H1 (cell line): ENCODE measurements at regions not wholly inside any gene's neighbourhood (a gene's known extent, or its start where the extent isn't known, plus 50 kb on each side); places are given as distances from the start of the nearest gene placed in this dataset.
A peak's percentile ranks its signal among the peaks of the same experiment; 100 is the strongest.

Experiments used
- CTCF ChIA-PET: fragments of 300-600 bp; sonication (Branson Sonifier 250); formaldehyde crosslinking; loops from one replicate; lab custom pipeline; 2021; ENCODE audit not compliant: partially characterized antibody; lab: Charles Lee
- POLR2A ChIA-PET: fragments of 300-600 bp; sonication (Branson Sonifier 250); formaldehyde crosslinking; loops from one replicate; lab custom pipeline; 2021; ENCODE audit warnings: inconsistent platforms; ENCODE audit not compliant: partially characterized antibody; lab: Charles Lee
- DNase-seq, 2 experiments: peaks; one replicate each; pipeline versions ENCODE4 v3.0.0 to v3.0.0-alpha.2; 2010 to 2022; ENCODE audit warnings: low spot score in 2 of 2, low read depth in 1 of 2, mixed read lengths in 1 of 2
- FAIRE-seq: peaks from 2 replicates; lab custom pipeline; 2011; peaks lifted over from hg19 to GRCh38; lab: Jason Lieb, UNC
- H2AFZ ChIP-seq: 2 replicates; pipeline ENCODE4 v1.8.1; 2012; ENCODE audit warnings: low read length, inconsistent platforms
- H2AK5ac ChIP-seq: 2 replicates; pipeline ENCODE4 v1.6.1; 2013; ENCODE audit warnings: low read depth, low read length
- H2BK120ac ChIP-seq: replicated peaks from 2 replicates; pipeline ENCODE3; 2013; ENCODE audit warnings: low read depth, low read length, inconsistent platforms
- H2BK12ac ChIP-seq: 2 replicates; pipeline ENCODE4 v1.6.1; 2013; ENCODE audit warnings: low read depth, low read length
- H2BK15ac ChIP-seq: 2 replicates; pipeline ENCODE4 v1.6.1; 2013; ENCODE audit warnings: low read length
- H2BK20ac ChIP-seq: 2 replicates; pipeline ENCODE4 v1.6.1; 2013; ENCODE audit warnings: low read length
- H2BK5ac ChIP-seq: 2 replicates; pipeline ENCODE4 v1.6.1; 2013; ENCODE audit warnings: low read depth, low read length
- H3K14ac ChIP-seq: 2 replicates; pipeline ENCODE4 v1.6.1; 2013; ENCODE audit warnings: inconsistent platforms; ENCODE audit not compliant: insufficient read length
- H3K18ac ChIP-seq: 2 replicates; pipeline ENCODE4 v1.6.1; 2013; ENCODE audit warnings: low read length; ENCODE audit errors: extremely low read depth
- H3K23ac ChIP-seq: 2 replicates; pipeline ENCODE4 v1.6.1; 2013; ENCODE audit warnings: inconsistent platforms; ENCODE audit not compliant: insufficient read length
- H3K23me2 ChIP-seq: 2 replicates; pipeline ENCODE4 v1.6.1; 2013; ENCODE audit warnings: low read depth, low read length
- H3K27ac ChIP-seq: 2 replicates; pipeline ENCODE4 v1.6.1; 2011; ENCODE audit warnings: low read depth, low read length, inconsistent platforms
- H3K27me3 ChIP-seq, 4 experiments: replicated peaks in 1 of 4; 1 replicate in 1 of 4; 2 replicates in 3 of 4; pipeline versions ENCODE4 v1.6.1 to v1.8.1; 2011 to 2013; ENCODE audit warnings: low read length in 3 of 4, mild to moderate bottlenecking in 3 of 4, inconsistent platforms in 2 of 4, mixed read lengths in 2 of 4, moderate library complexity in 1 of 4; ENCODE audit not compliant: control insufficient read depth in 3 of 4, insufficient read depth in 3 of 4; ENCODE audit errors: extremely low read depth in 1 of 4
- H3K36me3 ChIP-seq, 4 experiments: 2 replicates each; pipeline versions ENCODE4 v1.6.1 to v1.8.1; 2011 to 2013; ENCODE audit warnings: mild to moderate bottlenecking in 4 of 4, low read length in 3 of 4, moderate library complexity in 2 of 4, control low read depth in 1 of 4, inconsistent platforms in 1 of 4; ENCODE audit not compliant: insufficient read depth in 4 of 4, control insufficient read depth in 2 of 4
- H3K4ac ChIP-seq: replicated peaks from 2 replicates; pipeline ENCODE3; 2013; ENCODE audit warnings: low read length, low read depth, mixed read lengths, inconsistent platforms; ENCODE audit not compliant: insufficient read length
- H3K4me1 ChIP-seq, 4 experiments: replicated peaks in 1 of 4; 1 replicate in 1 of 4; 2 replicates in 3 of 4; pipeline versions ENCODE4 v1.6.1 to v1.8.1; 2011 to 2013; ENCODE audit warnings: low read length in 3 of 4, inconsistent platforms in 2 of 4, mixed read lengths in 1 of 4; ENCODE audit not compliant: insufficient read depth in 4 of 4, control insufficient read depth in 3 of 4
- H3K4me2 ChIP-seq, 2 experiments: 2 replicates each; pipeline versions ENCODE4 v1.6.1 to v1.8.1; 2011 to 2013; ENCODE audit warnings: low read depth in 2 of 2, low read length in 2 of 2, control low read depth in 1 of 2, inconsistent platforms in 1 of 2, mild to moderate bottlenecking in 1 of 2; ENCODE audit not compliant: insufficient read depth in 1 of 2
- H3K4me3 ChIP-seq, 4 experiments: fragments of 200-600, 300-600 bp in 1 of 4; sonication (generic), shearing (Covaris generic), sonication (Bioruptor Twin) in 1 of 4; 2 replicates each; pipeline versions ENCODE4 v1.5.1 to v1.8.1; 2011 to 2016; ENCODE audit warnings: low read length in 4 of 4, low read depth in 3 of 4, control low read depth in 2 of 4, inconsistent platforms in 2 of 4, mild to moderate bottlenecking in 2 of 4, mixed read lengths in 1 of 4, moderate library complexity in 1 of 4; ENCODE audit not compliant: insufficient read depth in 2 of 4; ENCODE audit errors: extremely low read depth in 1 of 4
- H3K56ac ChIP-seq: replicated peaks from 2 replicates; pipeline ENCODE3; 2013; ENCODE audit warnings: low read depth, mild to moderate bottlenecking, mixed read lengths, low read length, inconsistent platforms; ENCODE audit not compliant: insufficient read length
- H3K79me1 ChIP-seq: 2 replicates; pipeline ENCODE4 v1.6.1; 2013; ENCODE audit warnings: low read depth, low read length, control low read depth
- H3K79me2 ChIP-seq, 2 experiments: 2 replicates each; pipeline versions ENCODE4 v1.6.1 to v1.8.1; 2012 to 2013; ENCODE audit warnings: low read length in 2 of 2, mild to moderate bottlenecking in 2 of 2, inconsistent platforms in 1 of 2; ENCODE audit not compliant: insufficient read depth in 2 of 2, control insufficient read depth in 1 of 2
- H3K9ac ChIP-seq, 4 experiments: replicated peaks in 1 of 4; 1 replicate in 1 of 4; 2 replicates in 3 of 4; pipeline versions ENCODE4 v1.6.1 to v1.8.1; 2011 to 2013; ENCODE audit warnings: low read depth in 3 of 4, low read length in 3 of 4, control low read depth in 2 of 4, mild to moderate bottlenecking in 2 of 4, moderate library complexity in 2 of 4, inconsistent platforms in 1 of 4; ENCODE audit errors: extremely low read depth in 1 of 4
- H3K9me3 ChIP-seq, 2 experiments: 2 replicates each; pipeline versions ENCODE4 v1.6.1 to v1.8.1; 2012 to 2013; ENCODE audit warnings: mild to moderate bottlenecking in 2 of 2, moderate library complexity in 2 of 2, control low read depth in 1 of 2, inconsistent platforms in 1 of 2, low read depth in 1 of 2, low read length in 1 of 2, mixed read lengths in 1 of 2; ENCODE audit not compliant: insufficient read depth in 2 of 2
- H4K20me1 ChIP-seq, 2 experiments: replicated peaks in 1 of 2; 2 replicates each; pipeline versions ENCODE3 to v1.8.1; 2011 to 2013; ENCODE audit warnings: inconsistent platforms in 2 of 2, low read length in 2 of 2, mild to moderate bottlenecking in 1 of 2; ENCODE audit not compliant: insufficient read depth in 2 of 2, control insufficient read depth in 1 of 2
- H4K5ac ChIP-seq: 2 replicates; pipeline ENCODE4 v1.6.1; 2013; ENCODE audit warnings: low read length, low read depth, mixed read lengths, inconsistent platforms; ENCODE audit not compliant: insufficient read length
- H4K8ac ChIP-seq: 2 replicates; pipeline ENCODE4 v1.8.0; 2013; ENCODE audit warnings: mild to moderate bottlenecking, moderate library complexity, low read length, inconsistent platforms; ENCODE audit not compliant: insufficient read depth; ENCODE audit errors: extremely low read depth
- H4K91ac ChIP-seq: replicated peaks from 2 replicates; pipeline ENCODE3; 2013; ENCODE audit warnings: low read length, mixed read lengths, inconsistent platforms; ENCODE audit not compliant: insufficient read length
- BRCA1 ChIP-seq: IDR thresholded peaks from 2 replicates; pipeline ENCODE4 v1.6.1; 2012; ENCODE audit warnings: low read depth, low read length, improper control_type of control experiment
- WGBS, 2 experiments: shearing (Covaris generic) in 1 of 2; methylation state at CpG; one replicate each; pipeline versions ENCODE4 v1.1.6 to v1.1.7; 2013 to 2015; ENCODE audit warnings: low lambda C conversion rate in 2 of 2, mixed read lengths in 2 of 2, inconsistent platforms in 1 of 2, low coverage in 1 of 2, missing lambda C conversion rate in 1 of 2; ENCODE audit not compliant: insufficient replicate concordance in 2 of 2, insufficient coverage in 1 of 2, insufficient read length in 1 of 2; ENCODE audit errors: extremely low coverage in 1 of 2, missing lambda C conversion rate in 1 of 2; 5-methylcytosine and 5-hydroxymethylcytosine counted together

- ChIA-PET CTCF (interaction anchor here (1.2 to 1.3 kb wide), 2 partner anchors 28 to 30 kb away, joined by 3 to 4 read pairs; no protein-coding TSS in a partner anchor), POLR2A (interaction anchor here (1.1 to 19.0 kb wide), 2 partner anchors 11 to 91 kb away, joined by 5 to 306 read pairs; no protein-coding TSS in a partner anchor)
- H3K23ac ChIP-seq = no peak overlapping the region
- H3K4me1 ChIP-seq = peaks cover 0 to 6% (median 3%) of the 10 kb centered on the region in 4 experiments; a peak in 4 of 7 replicates
- peak overlapping the region; percentile 26; the same call in 1 of the 2 replicates for H2BK5ac ChIP-seq
- H2AK5ac ChIP-seq = 0 out of 2 replicates have a peak overlapping the region, but pooled peaks have one; percentile 3
- no peak overlapping the region for H3K56ac ChIP-seq
- no peak for FAIRE-seq
- no peaks in the 10 kb centered on the region for H3K36me3 ChIP-seq
- peaks cover 3 to 47% of the 10 kb centered on the region in 2 experiments; a peak in 3 of 4 replicates for H3K79me2 ChIP-seq
- no peak overlapping the region for H4K91ac ChIP-seq
- 0 out of 2 replicates have a peak overlapping the region, but pooled peaks have one; percentile 6 for H2BK12ac ChIP-seq
- H2BK15ac ChIP-seq = no peak overlapping the region
- peak overlapping the region; percentile 81 for H2BK120ac ChIP-seq
- H3K27me3 ChIP-seq = no peaks in the 10 kb centered on the region
- H4K8ac ChIP-seq = no peak overlapping the region
- no peak for TF ChIP-seq BRCA1
- WGBS, 2 experiments = 86% methylated on average over 1 of the region's 1 CpG; no CpG with 5 or more reads in 1 of the 2 experiments
- H4K20me1 ChIP-seq = no peaks in the 10 kb centered on the region
- peak overlapping the region; percentile 3 for H3K4ac ChIP-seq
- no peaks in the 10 kb centered on the region for H3K9me3 ChIP-seq
- H2BK20ac ChIP-seq = peak overlapping the region; percentile 63
- H3K18ac ChIP-seq = peak overlapping the region; percentile 27; the same call in 1 of the 2 replicates
- H2AFZ ChIP-seq = no peak overlapping the region
- H3K14ac ChIP-seq = no peak overlapping the region
- H3K4me3 ChIP-seq = no peak overlapping the region
- no peak overlapping the region for H3K4me2 ChIP-seq
- H3K9ac ChIP-seq = no peak overlapping the region
- H3K23me2 ChIP-seq = no peaks in the 10 kb centered on the region
- no peak overlapping the region for H3K27ac ChIP-seq
- peaks cover 2% of the 10 kb centered on the region for H3K79me1 ChIP-seq
- DNase-seq = peak in 1 of 2 experiments; percentile 33
- H4K5ac ChIP-seq = peak overlapping the region; percentile 5
These were observed 99.8 kb downstream of the LARP7 start for GRCh38 chr4:112736718-112737135.
